Neural cell (in vitro differentiated cells): ENCODE measurements at regions not wholly inside any gene's neighbourhood (a gene's known extent, or its start where the extent isn't known, plus 50 kb on each side); places are given as distances from the start of the nearest gene placed in this dataset.

Experiments
- H2AFZ ChIP-seq: fragments of 200-600, 300-800 bp; sonication (generic), shearing (Covaris generic); 2 replicates; pipeline ENCODE4 v1.6.0; 2014; ENCODE audit warnings: low read depth, mild to moderate bottlenecking, antibody characterized with exemption, low read length, moderate library complexity
- H3F3A ChIP-seq: fragments of 200-600 bp; shearing (Covaris generic); 2 replicates; pipeline ENCODE4 v1.6.1; 2016; ENCODE audit warnings: mild to moderate bottlenecking, moderate library complexity, mixed read lengths, antibody characterized with exemption, low read length; ENCODE audit not compliant: insufficient read depth, poor library complexity, severe bottlenecking
- H3K27ac ChIP-seq: fragments of 200-600, 300-800 bp; sonication (generic), shearing (Covaris generic); 2 replicates; pipeline ENCODE4 v1.5.1; 2014; ENCODE audit warnings: mild to moderate bottlenecking, low read length, moderate library complexity
- H3K27me3 ChIP-seq: fragments of 300-800, 200-600 bp; sonication (generic), shearing (Covaris generic); 2 replicates; pipeline ENCODE4 v1.6.0; 2014; ENCODE audit warnings: mild to moderate bottlenecking, low read depth, low read length, moderate library complexity; ENCODE audit not compliant: insufficient read depth
- H3K36me3 ChIP-seq: fragments of 300-800, 200-600 bp; sonication (generic), shearing (Covaris generic); 2 replicates; pipeline ENCODE4 v1.5.1; 2014; ENCODE audit warnings: mild to moderate bottlenecking, antibody characterized with exemption, low read length, moderate library complexity; ENCODE audit not compliant: insufficient read depth
- H3K4me2 ChIP-seq: fragments of 300-800, 200-600 bp; sonication (generic), shearing (Covaris generic); 2 replicates; pipeline ENCODE4 v1.6.0; 2014; ENCODE audit warnings: mild to moderate bottlenecking, low read length
- H3K4me3 ChIP-seq: fragments of 300-800, 200-600 bp; sonication (generic), shearing (Covaris generic); 2 replicates; pipeline ENCODE4 v1.5.1; 2014; ENCODE audit warnings: mild to moderate bottlenecking, low read length, moderate library complexity
- H3K79me2 ChIP-seq: fragments of 200-600 bp; shearing (Covaris generic); replicated peaks from 2 replicates; pipeline ENCODE4 v1.6.0; 2014; ENCODE audit warnings: mild to moderate bottlenecking, low read length, moderate library complexity; ENCODE audit not compliant: insufficient read depth
- H3K9ac ChIP-seq: fragments of 300-800, 200-600 bp; sonication (generic), shearing (Covaris generic); 2 replicates; pipeline ENCODE4 v1.6.1; 2016; ENCODE audit warnings: mild to moderate bottlenecking, low read length, mixed read lengths
- H3K9me2 ChIP-seq: fragments of 200-600 bp; shearing (Covaris generic); 2 replicates; pipeline ENCODE4 v1.6.1; 2016; ENCODE audit warnings: mild to moderate bottlenecking, low read length, mixed read lengths; ENCODE audit not compliant: insufficient read depth
- H3K9me3 ChIP-seq: fragments of 200-600, 300-800 bp; sonication (generic), shearing (Covaris generic); 2 replicates; pipeline ENCODE4 v1.6.1; 2016; ENCODE audit warnings: mild to moderate bottlenecking, mixed run types, low read length, moderate library complexity, mixed read lengths
- H4K20me1 ChIP-seq: fragments of 200-600 bp; shearing (Covaris generic); 2 replicates; pipeline ENCODE4 v1.6.1; 2016; ENCODE audit warnings: mild to moderate bottlenecking, mixed run types; ENCODE audit not compliant: insufficient read depth
- EP300 ChIP-seq: fragments of 450-650 bp; conservative IDR thresholded peaks from 2 replicates; pipeline ENCODE4 v1.6.1; 2014; ENCODE audit warnings: antibody characterized with exemption, mild to moderate bottlenecking, moderate library complexity; ENCODE audit not compliant: poor library complexity, severe bottlenecking
- EZH2 ChIP-seq: fragments of 200-600, 300-800 bp; shearing (Covaris generic), sonication (generic); IDR thresholded peaks from 2 replicates; pipeline ENCODE4 v1.6.1; 2014; ENCODE audit warnings: antibody characterized with exemption, low read length, borderline replicate concordance, mild to moderate bottlenecking; ENCODE audit not compliant: insufficient read depth, poor library complexity, severe bottlenecking
- MXI1 ChIP-seq: fragments of 450-650 bp; conservative IDR thresholded peaks from 2 replicates; pipeline ENCODE4 v1.6.1; 2014; ENCODE audit warnings: antibody characterized with exemption, mild to moderate bottlenecking; ENCODE audit not compliant: poor library complexity, severe bottlenecking
- POLR2AphosphoS5 ChIP-seq: IDR thresholded peaks from 2 replicates; pipeline ENCODE4 v1.6.1; 2012
- RAD21 ChIP-seq: fragments of 450-650 bp; conservative IDR thresholded peaks from 2 replicates; pipeline ENCODE4 v1.6.1; 2014; ENCODE audit warnings: antibody characterized with exemption, mild to moderate bottlenecking, moderate library complexity
- SMC3 ChIP-seq: fragments of 450-650 bp; conservative IDR thresholded peaks from 2 replicates; pipeline ENCODE4 v1.6.1; 2014; ENCODE audit warnings: antibody characterized with exemption, mild to moderate bottlenecking, moderate library complexity; ENCODE audit not compliant: poor library complexity
- TAF1 ChIP-seq: IDR thresholded peaks from 2 replicates; pipeline ENCODE4 v1.6.1; 2012; ENCODE audit warnings: low read depth
- TF ChIP-seq, protein P1 (sequence below): fragments of 450-650 bp; IDR thresholded peaks from 2 replicates; pipeline ENCODE4 v1.5.1; 2014; ENCODE audit warnings: antibody characterized with exemption, mild to moderate bottlenecking, moderate library complexity; ENCODE audit not compliant: poor library complexity, severe bottlenecking
- TF ChIP-seq, protein P2 (sequence below): IDR thresholded peaks from 2 replicates; pipeline ENCODE4 v1.6.1; 2012; ENCODE audit warnings: borderline replicate concordance

DNA sequence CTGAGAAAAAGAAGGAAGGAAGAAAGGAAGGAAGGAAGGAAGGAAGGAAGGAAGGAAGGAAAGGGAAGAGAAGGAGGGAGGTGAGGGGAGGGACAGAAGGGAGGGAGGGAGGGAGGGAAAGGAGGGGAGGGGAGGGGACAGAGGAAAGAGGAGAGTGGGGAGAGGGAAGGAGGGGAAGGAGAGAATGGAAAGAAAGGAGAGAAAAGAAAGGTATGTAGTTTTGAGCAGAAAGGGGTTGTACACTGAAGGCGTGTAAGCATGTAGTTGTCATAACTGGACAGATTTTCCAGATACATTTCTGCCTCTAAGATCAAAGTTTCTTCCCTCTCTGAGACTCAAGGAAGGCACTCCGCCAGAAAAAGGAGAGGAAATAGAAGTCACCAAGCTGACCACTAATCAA, 113.4 kb upstream of the KBTBD8 start:
- H2AFZ ChIP-seq = no peak overlapping the region
- H3K9ac ChIP-seq = no peak overlapping the region
- no peaks in the 10 kb centered on the region for H3K9me3 ChIP-seq
- no peaks in the 10 kb centered on the region for H3K27me3 ChIP-seq
- H3K4me3 ChIP-seq = no peak overlapping the region
- H3K79me2 ChIP-seq = no peaks in the 10 kb centered on the region
- no peak overlapping the region for H3K4me2 ChIP-seq
- H3K9me2 ChIP-seq = no peaks in the 10 kb centered on the region
- no peaks in the 10 kb centered on the region for H3K36me3 ChIP-seq
- no peaks in the 10 kb centered on the region for H3F3A ChIP-seq
- TF ChIP-seq MXI1 = no peak
- TF ChIP-seq, protein P1, sequence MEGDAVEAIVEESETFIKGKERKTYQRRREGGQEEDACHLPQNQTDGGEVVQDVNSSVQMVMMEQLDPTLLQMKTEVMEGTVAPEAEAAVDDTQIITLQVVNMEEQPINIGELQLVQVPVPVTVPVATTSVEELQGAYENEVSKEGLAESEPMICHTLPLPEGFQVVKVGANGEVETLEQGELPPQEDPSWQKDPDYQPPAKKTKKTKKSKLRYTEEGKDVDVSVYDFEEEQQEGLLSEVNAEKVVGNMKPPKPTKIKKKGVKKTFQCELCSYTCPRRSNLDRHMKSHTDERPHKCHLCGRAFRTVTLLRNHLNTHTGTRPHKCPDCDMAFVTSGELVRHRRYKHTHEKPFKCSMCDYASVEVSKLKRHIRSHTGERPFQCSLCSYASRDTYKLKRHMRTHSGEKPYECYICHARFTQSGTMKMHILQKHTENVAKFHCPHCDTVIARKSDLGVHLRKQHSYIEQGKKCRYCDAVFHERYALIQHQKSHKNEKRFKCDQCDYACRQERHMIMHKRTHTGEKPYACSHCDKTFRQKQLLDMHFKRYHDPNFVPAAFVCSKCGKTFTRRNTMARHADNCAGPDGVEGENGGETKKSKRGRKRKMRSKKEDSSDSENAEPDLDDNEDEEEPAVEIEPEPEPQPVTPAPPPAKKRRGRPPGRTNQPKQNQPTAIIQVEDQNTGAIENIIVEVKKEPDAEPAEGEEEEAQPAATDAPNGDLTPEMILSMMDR = no peak
- TF ChIP-seq RAD21 = no peak
- TF ChIP-seq EP300 = no peak
- TF ChIP-seq TAF1 = no peak
- TF ChIP-seq EZH2 = no peak
- TF ChIP-seq, protein P2, sequence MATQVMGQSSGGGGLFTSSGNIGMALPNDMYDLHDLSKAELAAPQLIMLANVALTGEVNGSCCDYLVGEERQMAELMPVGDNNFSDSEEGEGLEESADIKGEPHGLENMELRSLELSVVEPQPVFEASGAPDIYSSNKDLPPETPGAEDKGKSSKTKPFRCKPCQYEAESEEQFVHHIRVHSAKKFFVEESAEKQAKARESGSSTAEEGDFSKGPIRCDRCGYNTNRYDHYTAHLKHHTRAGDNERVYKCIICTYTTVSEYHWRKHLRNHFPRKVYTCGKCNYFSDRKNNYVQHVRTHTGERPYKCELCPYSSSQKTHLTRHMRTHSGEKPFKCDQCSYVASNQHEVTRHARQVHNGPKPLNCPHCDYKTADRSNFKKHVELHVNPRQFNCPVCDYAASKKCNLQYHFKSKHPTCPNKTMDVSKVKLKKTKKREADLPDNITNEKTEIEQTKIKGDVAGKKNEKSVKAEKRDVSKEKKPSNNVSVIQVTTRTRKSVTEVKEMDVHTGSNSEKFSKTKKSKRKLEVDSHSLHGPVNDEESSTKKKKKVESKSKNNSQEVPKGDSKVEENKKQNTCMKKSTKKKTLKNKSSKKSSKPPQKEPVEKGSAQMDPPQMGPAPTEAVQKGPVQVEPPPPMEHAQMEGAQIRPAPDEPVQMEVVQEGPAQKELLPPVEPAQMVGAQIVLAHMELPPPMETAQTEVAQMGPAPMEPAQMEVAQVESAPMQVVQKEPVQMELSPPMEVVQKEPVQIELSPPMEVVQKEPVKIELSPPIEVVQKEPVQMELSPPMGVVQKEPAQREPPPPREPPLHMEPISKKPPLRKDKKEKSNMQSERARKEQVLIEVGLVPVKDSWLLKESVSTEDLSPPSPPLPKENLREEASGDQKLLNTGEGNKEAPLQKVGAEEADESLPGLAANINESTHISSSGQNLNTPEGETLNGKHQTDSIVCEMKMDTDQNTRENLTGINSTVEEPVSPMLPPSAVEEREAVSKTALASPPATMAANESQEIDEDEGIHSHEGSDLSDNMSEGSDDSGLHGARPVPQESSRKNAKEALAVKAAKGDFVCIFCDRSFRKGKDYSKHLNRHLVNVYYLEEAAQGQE = no peak
- no peak for TF ChIP-seq POLR2AphosphoS5
- no peak for TF ChIP-seq SMC3
- no peak overlapping the region for H3K27ac ChIP-seq
- no peaks in the 10 kb centered on the region for H4K20me1 ChIP-seq

DNA sequence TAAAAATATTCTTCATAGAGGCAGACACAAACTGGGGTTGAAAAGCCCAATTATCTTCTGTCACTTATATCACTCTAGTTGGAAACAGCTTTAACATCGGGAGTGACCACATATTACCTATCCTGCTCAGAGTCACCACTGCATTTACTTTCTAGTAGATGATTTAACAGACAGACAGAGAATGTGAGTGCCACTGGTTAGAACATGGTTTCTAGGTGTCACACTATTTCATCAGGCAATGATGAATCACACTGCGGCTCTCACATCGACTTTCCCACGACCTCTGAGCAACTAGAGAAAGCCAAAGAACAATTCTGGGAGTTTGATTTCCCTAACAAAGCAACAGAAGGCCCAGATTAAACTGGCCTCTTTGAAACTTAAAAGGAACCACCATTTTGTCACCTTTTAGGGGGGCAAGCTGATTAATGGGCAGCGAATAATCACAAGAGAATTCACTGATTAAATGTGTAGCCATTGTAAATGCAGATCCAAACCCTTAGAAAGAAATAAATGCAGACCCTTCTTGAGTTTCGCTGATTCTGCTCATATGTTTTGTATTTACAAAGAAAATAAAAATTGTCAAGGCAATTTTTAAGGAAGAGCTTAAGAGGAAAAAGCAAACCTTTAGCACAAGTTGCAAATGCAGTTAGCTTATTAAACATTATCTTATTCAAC, 112.6 kb upstream of the KBTBD8 start:
- H3K4me2 ChIP-seq = no peak overlapping the region
- H3K79me2 ChIP-seq = no peaks in the 10 kb centered on the region
- H3K4me3 ChIP-seq = no peak overlapping the region
- no peaks in the 10 kb centered on the region for H3F3A ChIP-seq
- H3K27ac ChIP-seq = no peak overlapping the region
- no peak for TF ChIP-seq EP300
- H3K9me3 ChIP-seq = no peaks in the 10 kb centered on the region
- no peaks in the 10 kb centered on the region for H4K20me1 ChIP-seq
- H3K36me3 ChIP-seq = no peaks in the 10 kb centered on the region
- no peaks in the 10 kb centered on the region for H3K9me2 ChIP-seq
- no peak overlapping the region for H3K9ac ChIP-seq
- H2AFZ ChIP-seq = no peak overlapping the region
- H3K27me3 ChIP-seq = no peaks in the 10 kb centered on the region
